Neural cell (in vitro differentiated cells): ENCODE measurements at regions not wholly inside any gene's neighbourhood (a gene's known extent, or its start where the extent isn't known, plus 50 kb on each side); places are given as distances from the start of the nearest gene placed in this dataset.

Experiments used
- CTCF ChIP-seq: fragments of 450-650 bp; IDR thresholded peaks from 2 replicates; pipeline ENCODE4 v1.5.1; 2014; ENCODE audit warnings: antibody characterized with exemption, mild to moderate bottlenecking, moderate library complexity; ENCODE audit not compliant: poor library complexity, severe bottlenecking
- REST ChIP-seq: IDR thresholded peaks from 2 replicates; pipeline ENCODE4 v1.6.1; 2012; ENCODE audit warnings: borderline replicate concordance

- TF ChIP-seq CTCF (no peak), REST (no peak)
Observed at GRCh38 chr9:7297521-7297920, 502.1 kb downstream of the DMAC1 start.
